ENCODE measurements at regions not wholly inside any gene's neighbourhood (a gene's known extent, or its start where the extent isn't known, plus 50 kb on each side); places are given as distances from the start of the nearest gene placed in this dataset.
"Not testable (repeated sequence)": the region's sequence is repeated elsewhere in the genome, so short reads cannot be mapped to it uniquely, and the experiment has no call there.

GRCh38 chr2:7530001-7530400 is 612.8 kb downstream of the RNF144A start:
- DNase-seq (ENCODE audit: low spot score) = peak; percentile 52

GRCh38 chr2:7539077-7539476 is 621.9 kb downstream of the RNF144A start:
- no peak for DNase-seq (ENCODE audit: low spot score)

- DNase-seq (ENCODE audit: low spot score) = no peak
Measured at GRCh38 chr2:7539760-7540159, 622.5 kb downstream of the RNF144A start.

GRCh38 chr2:7552825-7553570 is 635.8 kb downstream of the RNF144A start:
- DNase-seq (ENCODE audit: low spot score) = no peak

GRCh38 chr2:7555260-7555659 is 638.0 kb downstream of the RNF144A start:
- no peak for DNase-seq (ENCODE audit: low spot score)

- no peak for DNase-seq (ENCODE audit: low spot score)
Measured at GRCh38 chr2:7557376-7557775, 640.2 kb downstream of the RNF144A start.

GRCh38 chr2:7559791-7560190 is 642.6 kb downstream of the RNF144A start:
- no peak for DNase-seq (ENCODE audit: low spot score)

GRCh38 chr2:7566382-7566881 is 649.2 kb downstream of the RNF144A start:
- DNase-seq (ENCODE audit: low spot score) = no peak

- not testable (repeated sequence) for DNase-seq (ENCODE audit: low spot score)
Measured at GRCh38 chr2:7567116-7567515, 649.9 kb downstream of the RNF144A start.

GRCh38 chr2:7567646-7568045 is 650.4 kb downstream of the RNF144A start:
- no peak for DNase-seq (ENCODE audit: low spot score)

GRCh38 chr2:7570247-7570646 is 653.0 kb downstream of the RNF144A start:
- DNase-seq (ENCODE audit: low spot score) = no peak

GRCh38 chr2:7571701-7572100 is 654.5 kb downstream of the RNF144A start:
- DNase-seq (ENCODE audit: low spot score) = no peak

GRCh38 chr2:7572450-7572849 is 655.2 kb downstream of the RNF144A start:
- DNase-seq (ENCODE audit: low spot score) = no peak

GRCh38 chr2:7573166-7573825 is 656.1 kb downstream of the RNF144A start:
- DNase-seq (ENCODE audit: low spot score) = no peak

- no peak for DNase-seq (ENCODE audit: low spot score)
Measured at GRCh38 chr2:7574385-7574784, 657.2 kb downstream of the RNF144A start.

GRCh38 chr2:7577769-7578168 is 660.6 kb downstream of the RNF144A start:
- no peak for DNase-seq (ENCODE audit: low spot score)

GRCh38 chr2:7584017-7584416 is 666.8 kb downstream of the RNF144A start:
- DNase-seq (ENCODE audit: low spot score) = no peak

- no peak for DNase-seq (ENCODE audit: low spot score)
Measured at GRCh38 chr2:7586898-7587297, 669.7 kb downstream of the RNF144A start.

- no peak for DNase-seq (ENCODE audit: low spot score)
Measured at GRCh38 chr2:7588295-7588694, 671.1 kb downstream of the RNF144A start.

GRCh38 chr2:7592618-7593140 is 675.5 kb downstream of the RNF144A start:
- DNase-seq (ENCODE audit: low spot score) = no peak

GRCh38 chr2:7593360-7593759 is 676.1 kb downstream of the RNF144A start:
- DNase-seq (ENCODE audit: low spot score) = no peak

- no peak for DNase-seq (ENCODE audit: low spot score)
Measured at GRCh38 chr2:7594211-7594610, 677.0 kb downstream of the RNF144A start.

- no peak for DNase-seq (ENCODE audit: low spot score)
Measured at GRCh38 chr2:7595206-7595605, 678.0 kb downstream of the RNF144A start.
